ENCODE measurements at regions not wholly inside any gene's neighbourhood (a gene's known extent, or its start where the extent isn't known, plus 50 kb on each side); places are given as distances from the start of the nearest gene placed in this dataset.

DNA sequence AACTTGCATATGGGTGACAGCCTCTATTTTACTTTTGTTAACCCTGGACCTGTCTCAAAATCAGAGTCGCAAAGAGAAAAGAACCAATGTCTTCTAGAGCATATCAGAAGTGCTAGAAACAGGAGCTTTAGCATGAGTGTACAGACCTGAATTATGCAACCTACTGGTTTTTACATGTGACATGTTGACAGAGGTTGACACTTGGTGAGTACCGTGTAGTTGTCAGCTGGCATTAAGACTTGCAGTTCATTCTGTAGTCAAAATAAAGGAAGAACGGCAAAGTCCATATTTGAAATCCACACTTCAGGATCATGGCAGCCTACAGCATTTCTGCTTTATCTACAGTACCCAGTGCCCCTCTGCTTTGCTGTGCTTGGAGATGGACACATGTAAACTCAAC lies 291.9 kb upstream of the TENM3 start:
- 95% methylated on average over 3 of the region's 3 CpGs for WGBS
- DNase-seq (ENCODE audit: extremely low spot score): no peak
- intact Hi-C loops (cut with DNase I): no loop called here
- TF ChIP-seq EP300 (IDR thresholded peaks at IDR 0.05): no peak
- no peak for TF ChIP-seq POLR2A (IDR thresholded peaks at IDR 0.05; ENCODE audit: low read depth)
- no peak for TF ChIP-seq POLR2AphosphoS5 (IDR thresholded peaks at IDR 0.05)
- TF ChIP-seq, protein P1, sequence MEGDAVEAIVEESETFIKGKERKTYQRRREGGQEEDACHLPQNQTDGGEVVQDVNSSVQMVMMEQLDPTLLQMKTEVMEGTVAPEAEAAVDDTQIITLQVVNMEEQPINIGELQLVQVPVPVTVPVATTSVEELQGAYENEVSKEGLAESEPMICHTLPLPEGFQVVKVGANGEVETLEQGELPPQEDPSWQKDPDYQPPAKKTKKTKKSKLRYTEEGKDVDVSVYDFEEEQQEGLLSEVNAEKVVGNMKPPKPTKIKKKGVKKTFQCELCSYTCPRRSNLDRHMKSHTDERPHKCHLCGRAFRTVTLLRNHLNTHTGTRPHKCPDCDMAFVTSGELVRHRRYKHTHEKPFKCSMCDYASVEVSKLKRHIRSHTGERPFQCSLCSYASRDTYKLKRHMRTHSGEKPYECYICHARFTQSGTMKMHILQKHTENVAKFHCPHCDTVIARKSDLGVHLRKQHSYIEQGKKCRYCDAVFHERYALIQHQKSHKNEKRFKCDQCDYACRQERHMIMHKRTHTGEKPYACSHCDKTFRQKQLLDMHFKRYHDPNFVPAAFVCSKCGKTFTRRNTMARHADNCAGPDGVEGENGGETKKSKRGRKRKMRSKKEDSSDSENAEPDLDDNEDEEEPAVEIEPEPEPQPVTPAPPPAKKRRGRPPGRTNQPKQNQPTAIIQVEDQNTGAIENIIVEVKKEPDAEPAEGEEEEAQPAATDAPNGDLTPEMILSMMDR (IDR thresholded peaks at IDR 0.05): no peak
- Histone ChIP-seq H3K4me1 (peaks cover 0 to 6% (median 0%) of the 10 kb centered on the region in 4 donors), H3K36me3 (no peaks in the 10 kb centered on the region), H3K27me3 (no peaks in the 10 kb centered on the region), H3K9me3 (no peaks in the 10 kb centered on the region), H3K4me3 (no peak overlapping the region), H3K27ac (replicated peaks in 1 of 4) (no peak overlapping the region)

DNA sequence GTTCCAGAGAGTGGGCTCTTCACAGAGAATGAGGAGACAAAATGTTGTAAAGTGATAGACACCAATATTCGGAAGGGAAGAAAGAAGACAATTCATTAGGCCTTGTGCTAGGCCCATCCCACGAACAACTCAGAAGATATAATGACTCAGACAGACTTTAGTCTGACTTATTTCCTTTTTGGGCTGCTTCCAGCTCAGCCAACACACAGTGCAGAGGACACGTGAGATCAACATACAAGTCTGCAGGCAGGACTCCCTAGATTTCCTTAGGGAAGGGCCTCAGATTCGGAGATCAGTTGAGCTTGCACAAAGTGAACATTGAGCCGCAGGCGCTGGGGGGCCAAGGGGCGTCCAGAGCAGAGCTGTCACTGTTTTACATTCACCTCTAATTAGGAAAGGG lies 290.7 kb upstream of the TENM3 start:
- TF ChIP-seq POLR2AphosphoS5 (IDR thresholded peaks at IDR 0.05): no peak
- no peak for TF ChIP-seq POLR2A (IDR thresholded peaks at IDR 0.05; ENCODE audit: low read depth)
- TF ChIP-seq, protein P1 (IDR thresholded peaks at IDR 0.05): no peak
- TF ChIP-seq EP300 (IDR thresholded peaks at IDR 0.05): no peak
- no peaks in the 10 kb centered on the region for H3K36me3 ChIP-seq
- H3K27me3 ChIP-seq: no peaks in the 10 kb centered on the region
- peaks cover 0 to 16% (median 11%) of the 10 kb centered on the region in 4 donors for H3K4me1 ChIP-seq
- H3K9me3 ChIP-seq: no peaks in the 10 kb centered on the region
- no peak overlapping the region for H3K27ac ChIP-seq (replicated peaks in 1 of 4)
- intact Hi-C loops (cut with DNase I): no loop called here
- WGBS: 48% methylated on average over 7 of the region's 7 CpGs
- no peak overlapping the region for H3K4me3 ChIP-seq
- no peak for DNase-seq (ENCODE audit: extremely low spot score)

DNA sequence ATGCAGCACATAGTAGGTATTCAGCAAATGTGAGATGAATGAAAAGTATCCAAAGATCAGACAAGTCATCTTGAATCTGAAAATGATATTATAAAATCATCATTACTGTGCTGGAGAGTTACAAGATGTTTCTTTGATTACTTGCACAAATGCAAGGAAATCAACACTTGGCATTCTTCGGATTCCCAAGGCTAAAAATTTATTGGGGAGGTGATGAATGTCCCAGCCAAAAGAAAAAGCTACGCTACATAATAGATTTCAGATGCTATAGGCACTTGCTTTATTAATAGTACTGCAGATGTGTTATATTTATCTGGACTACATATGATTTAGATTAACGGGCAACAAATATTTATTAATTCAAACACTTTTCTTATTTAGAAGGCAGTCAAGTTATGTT lies 286.7 kb upstream of the TENM3 start:
- H3K27ac ChIP-seq (replicated peaks in 1 of 4): no peak overlapping the region

DNA sequence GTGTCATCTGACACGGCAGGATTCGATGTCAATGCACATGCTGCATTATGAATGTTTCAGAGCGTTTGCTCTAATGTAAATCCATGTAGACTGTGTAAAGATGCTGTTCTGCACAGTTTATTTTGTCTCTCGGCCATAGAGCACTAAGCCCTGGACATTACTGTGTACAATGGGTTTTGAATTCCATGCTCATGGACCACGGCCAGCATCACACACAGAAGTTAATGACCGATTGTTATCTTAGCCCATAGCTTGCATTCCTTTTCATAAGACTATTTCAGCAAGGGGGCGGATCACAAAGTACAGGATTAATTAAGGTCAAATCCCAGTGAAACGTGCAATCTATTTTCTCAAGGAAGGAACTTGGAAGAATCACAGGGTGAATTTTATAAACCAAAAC lies 286.1 kb upstream of the TENM3 start:
- intact Hi-C loops (cut with DNase I): no loop called here
- Histone ChIP-seq H3K27me3 (no peaks in the 10 kb centered on the region), H3K27ac (replicated peaks in 1 of 4) (no peak overlapping the region), H3K9me3 (no peaks in the 10 kb centered on the region), H3K4me3 (no peak overlapping the region), H3K36me3 (no peaks in the 10 kb centered on the region), H3K4me1 (peaks cover 0 to 18% (median 13%) of the 10 kb centered on the region in 4 donors)
- WGBS: 24% methylated on average over 8 of the region's 8 CpGs
- TF ChIP-seq, protein P1 (IDR thresholded peaks at IDR 0.05): no peak
- no peak for TF ChIP-seq POLR2A (IDR thresholded peaks at IDR 0.05; ENCODE audit: low read depth)
- TF ChIP-seq EP300 (IDR thresholded peaks at IDR 0.05): no peak
- TF ChIP-seq POLR2AphosphoS5 (IDR thresholded peaks at IDR 0.05): no peak
- no peak for DNase-seq (ENCODE audit: extremely low spot score)

More for the DNA sequence above, 286.7 kb upstream of the TENM3 start:
- H3K36me3 ChIP-seq: no peaks in the 10 kb centered on the region
- intact Hi-C loops (cut with DNase I): no loop called here
- H3K9me3 ChIP-seq: no peaks in the 10 kb centered on the region
- no peak overlapping the region for H3K4me3 ChIP-seq
- TF ChIP-seq EP300 (IDR thresholded peaks at IDR 0.05) (no peak), POLR2A (IDR thresholded peaks at IDR 0.05; ENCODE audit: low read depth) (no peak), POLR2AphosphoS5 (IDR thresholded peaks at IDR 0.05) (no peak)
- TF ChIP-seq, protein P1 (IDR thresholded peaks at IDR 0.05): no peak
- H3K4me1 ChIP-seq: peaks cover 0 to 18% (median 13%) of the 10 kb centered on the region in 4 donors
- no peaks in the 10 kb centered on the region for H3K27me3 ChIP-seq
- DNase-seq (ENCODE audit: extremely low spot score): no peak
- WGBS: 65% methylated on average over 3 of the region's 3 CpGs

DNA sequence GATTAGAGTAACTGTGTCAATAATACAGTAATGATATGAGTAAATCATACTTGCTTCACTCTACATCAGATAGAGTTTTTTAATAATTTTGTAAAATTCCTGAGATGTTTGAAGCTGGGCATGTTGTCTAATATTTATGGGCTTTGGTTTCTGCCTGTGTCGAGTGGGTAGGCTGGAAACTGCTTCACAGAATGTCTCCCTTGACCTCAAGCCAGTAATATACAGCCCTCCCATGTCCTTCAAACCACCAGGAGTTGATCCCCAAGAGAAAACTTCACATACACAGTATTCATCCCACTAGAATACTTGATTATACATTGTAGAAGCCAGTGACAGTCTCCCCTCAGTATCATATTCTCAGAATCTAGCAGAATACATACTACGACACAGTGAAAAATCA lies 284.8 kb upstream of the TENM3 start:
- no peak for DNase-seq (ENCODE audit: extremely low spot score)
- no peaks in the 10 kb centered on the region for H3K9me3 ChIP-seq
- intact Hi-C loops (cut with DNase I): no loop called here
- no peak overlapping the region for H3K27ac ChIP-seq (replicated peaks in 1 of 4)
- H3K36me3 ChIP-seq: no peaks in the 10 kb centered on the region
- WGBS: 69% methylated on average over 2 of the region's 2 CpGs
- peaks cover 0 to 13% (median 12%) of the 10 kb centered on the region in 4 donors for H3K4me1 ChIP-seq
- H3K27me3 ChIP-seq: no peaks in the 10 kb centered on the region
- no peak overlapping the region for H3K4me3 ChIP-seq
- TF ChIP-seq EP300 (IDR thresholded peaks at IDR 0.05): no peak
- TF ChIP-seq, protein P1 (IDR thresholded peaks at IDR 0.05): no peak
- no peak for TF ChIP-seq POLR2AphosphoS5 (IDR thresholded peaks at IDR 0.05)

All from esophagus muscularis mucosa (tissue), 4 donors.